Heart left ventricle (tissue), 16 donors: ENCODE measurements at regions not wholly inside any gene's neighbourhood (a gene's known extent, or its start where the extent isn't known, plus 50 kb on each side); places are given as distances from the start of the nearest gene placed in this dataset.

ENCODE experiments used
- ATAC-seq, 4 donors: fragments of 200-7000 bp; cut with Tn5 transposase; one replicate each; pipeline ENCODE4 v1.9.1; 2020 to 2022; ENCODE audit warnings: moderate library complexity in 4 of 4, mild to moderate bottlenecking in 3 of 4, moderate number of reproducible peaks in 1 of 4
- DNase-seq, 5 donors: peaks; one replicate each; pipeline ENCODE4 v3.0.0-alpha.2; 2020
- H3K27ac ChIP-seq, 12 donors: fragments of 200-600 bp; sonication (generic) in 4 of 12; one replicate each; pipeline versions ENCODE4 v1.5.0 to v1.8.0; 2016 to 2022; ENCODE audit warnings: mild to moderate bottlenecking in 2 of 12
- H3K27me3 ChIP-seq, 9 donors: fragments of 200-600 bp; sonication (generic) in 2 of 9; one replicate each; pipeline versions ENCODE4 v1.5.1 to v1.8.0; 2016 to 2022; ENCODE audit warnings: mild to moderate bottlenecking in 3 of 9
- H3K36me3 ChIP-seq, 9 donors: fragments of 200-600 bp; sonication (generic) in 2 of 9; one replicate each; pipeline versions ENCODE4 v1.5.0 to v1.8.0; 2018 to 2022; ENCODE audit warnings: mild to moderate bottlenecking in 2 of 9
- H3K4me1 ChIP-seq, 12 donors: fragments of 200-600 bp; sonication (generic) in 4 of 12; one replicate each; pipeline versions ENCODE4 v1.5.0 to v1.8.0; 2016 to 2022; ENCODE audit warnings: mild to moderate bottlenecking in 3 of 12
- H3K4me3 ChIP-seq, 12 donors: fragments of 200-600 bp; sonication (generic) in 4 of 12; one replicate each; pipeline versions ENCODE4 v1.5.0 to v1.8.0; 2017 to 2022; ENCODE audit warnings: mild to moderate bottlenecking in 9 of 12, moderate library complexity in 4 of 12
- H3K9me3 ChIP-seq, 12 donors: fragments of 200-600 bp; sonication (generic) in 4 of 12; one replicate each; pipeline versions ENCODE4 v1.5.0 to v1.8.0; 2016 to 2022; ENCODE audit warnings: mild to moderate bottlenecking in 1 of 12
- CTCF ChIP-seq, 12 donors: fragments of 200-600 bp; sonication (generic) in 4 of 12; IDR thresholded peaks; one replicate each; pipeline versions ENCODE4 v1.5.0 to v1.8.0; 2018 to 2022; ENCODE audit warnings: antibody characterized with exemption in 12 of 12, mild to moderate bottlenecking in 5 of 12
- POLR2A ChIP-seq, 2 donors: fragments of 450-650 bp; IDR thresholded peaks; one replicate each; pipeline ENCODE4 v1.6.1; 2017; ENCODE audit warnings: antibody characterized with exemption in 2 of 2, mild to moderate bottlenecking in 2 of 2, moderate library complexity in 2 of 2
- WGBS, 4 donors: extraction: QIAGEN DNeasy Blood & Tissue Kit in 2 of 4; methylation state at CpG; one replicate each; pipeline versions ENCODE4 v1.1.5 to v1.1.7; 2013 to 2018; 5-methylcytosine and 5-hydroxymethylcytosine counted together
- intact Hi-C, 10 donors: fragments of 100-400 bp; cut with DNase I; formaldehyde crosslinking; loops; one replicate each; pipeline versions ENCODE4 v1.11.1 to v1.14.2; 2022
- donor health status: ischemic (EF 13 %, LVEDD 7.1; RV severe dilation, severe dysfunction).
- donor health status: healthy with polysubstance abuse.
- donor health status: DM: no; HTN: yes; CAD: no.
- donor health status: DM: no; HTN: no; CAD: no.
- donor health status: ischemic (EF 25% LVEDD 6.9; RV normal size, moderate dysfunction).
- donor health status: ischemic (EF 25% LVEDD 5.7; RV mildly dilated, moderate dysfunction).
- donor health status: healthy.
- donor health status: DM: yes; HTN: yes; CAD: no.
- donor health status: ischemic (EF 35%, LVEDD 5.7; RV mildly dilated, moderate dysfunction).
- donor health status: nonischemic (EF 11% LVEDD 7.7; RV severe dilation, severe dysfunction).
- donor health status: DM: yes; HTN: yes; CAD: no.
- donor health status: PGD.
- donor health status: ischemic (EF 29% LVEDD 5.4; RV normal size, mild dysfunction).
- donor health status: nonischemic (EF 23%, LVEDD 6.1; RV moderate dilation, normal function).

- Histone ChIP-seq H3K27me3 (no peaks in the 10 kb centered on the region), H3K36me3 (no peaks in the 10 kb centered on the region), H3K9me3 (no peaks in the 10 kb centered on the region), H3K4me1 (peaks cover 15 to 87% (median 45%) of the 10 kb centered on the region in 12 donors), H3K4me3 (no peak overlapping the region), H3K27ac (peak overlapping the region in 10 of 12 donors; percentile 30 to 98 (median 89))
- intact Hi-C loops = loop anchor here in 5 of 10 donors (5.0 to 10.0 kb wide), 5 partner anchors 50 to 482 kb away; no protein-coding TSS in a partner anchor
- WGBS, 4 donors = 85 to 93% (median 90%) methylated on average over 15 of the region's 15 CpGs
- TF ChIP-seq CTCF (IDR thresholded peaks at IDR 0.05) = no peak
- TF ChIP-seq POLR2A (IDR thresholded peaks at IDR 0.05) = no peak
- DNase-seq (no peak), ATAC-seq (no peak)
Measured at GRCh38 chr1:234976861-234977680, 151.6 kb downstream of the TOMM20 start.

- Histone ChIP-seq H3K27ac (peak overlapping the region in 8 of 12 donors; percentile 7 to 98 (median 44)), H3K36me3 (no peaks in the 10 kb centered on the region), H3K9me3 (no peaks in the 10 kb centered on the region), H3K4me1 (peaks cover 13 to 87% (median 43%) of the 10 kb centered on the region in 12 donors), H3K4me3 (no peak overlapping the region), H3K27me3 (no peaks in the 10 kb centered on the region)
- WGBS, 4 donors = 83 to 89% (median 88%) methylated on average over 11 of the region's 11 CpGs
- ATAC-seq (peak in 1 of 4 donors; percentile 4), DNase-seq (no peak)
- TF ChIP-seq CTCF (IDR thresholded peaks at IDR 0.05) = no peak
- no peak for TF ChIP-seq POLR2A (IDR thresholded peaks at IDR 0.05)
- intact Hi-C loops = loop anchor here in 5 of 10 donors (5.0 to 10.0 kb wide), 5 partner anchors 49 to 481 kb away; no protein-coding TSS in a partner anchor
Measured at GRCh38 chr1:234975941-234976860, 152.4 kb downstream of the TOMM20 start.

- TF ChIP-seq CTCF (IDR thresholded peaks at IDR 0.05) (no peak), POLR2A (IDR thresholded peaks at IDR 0.05) (no peak)
- ATAC-seq (peak in 2 of 4 donors; percentile 29 to 33), DNase-seq (no peak)
- Histone ChIP-seq H3K4me3 (no peak overlapping the region), H3K4me1 (peaks cover 8 to 87% (median 44%) of the 10 kb centered on the region in 12 donors), H3K9me3 (no peaks in the 10 kb centered on the region), H3K27ac (peak overlapping the region in 6 of 12 donors; percentile 9 to 98 (median 44)), H3K36me3 (no peaks in the 10 kb centered on the region), H3K27me3 (no peaks in the 10 kb centered on the region)
- WGBS, 4 donors = 80 to 87% (median 84%) methylated on average over 11 of the region's 11 CpGs
- intact Hi-C loops = loop anchor here in 5 of 10 donors (5.0 to 10.0 kb wide), 5 partner anchors 48 to 481 kb away; no protein-coding TSS in a partner anchor
Measured at GRCh38 chr1:234975122-234975940, 153.3 kb downstream of the TOMM20 start.
